ENCODE measurements at regions not wholly inside any gene's neighbourhood (a gene's known extent, or its start where the extent isn't known, plus 50 kb on each side); places are given as distances from the start of the nearest gene placed in this dataset.

DNA sequence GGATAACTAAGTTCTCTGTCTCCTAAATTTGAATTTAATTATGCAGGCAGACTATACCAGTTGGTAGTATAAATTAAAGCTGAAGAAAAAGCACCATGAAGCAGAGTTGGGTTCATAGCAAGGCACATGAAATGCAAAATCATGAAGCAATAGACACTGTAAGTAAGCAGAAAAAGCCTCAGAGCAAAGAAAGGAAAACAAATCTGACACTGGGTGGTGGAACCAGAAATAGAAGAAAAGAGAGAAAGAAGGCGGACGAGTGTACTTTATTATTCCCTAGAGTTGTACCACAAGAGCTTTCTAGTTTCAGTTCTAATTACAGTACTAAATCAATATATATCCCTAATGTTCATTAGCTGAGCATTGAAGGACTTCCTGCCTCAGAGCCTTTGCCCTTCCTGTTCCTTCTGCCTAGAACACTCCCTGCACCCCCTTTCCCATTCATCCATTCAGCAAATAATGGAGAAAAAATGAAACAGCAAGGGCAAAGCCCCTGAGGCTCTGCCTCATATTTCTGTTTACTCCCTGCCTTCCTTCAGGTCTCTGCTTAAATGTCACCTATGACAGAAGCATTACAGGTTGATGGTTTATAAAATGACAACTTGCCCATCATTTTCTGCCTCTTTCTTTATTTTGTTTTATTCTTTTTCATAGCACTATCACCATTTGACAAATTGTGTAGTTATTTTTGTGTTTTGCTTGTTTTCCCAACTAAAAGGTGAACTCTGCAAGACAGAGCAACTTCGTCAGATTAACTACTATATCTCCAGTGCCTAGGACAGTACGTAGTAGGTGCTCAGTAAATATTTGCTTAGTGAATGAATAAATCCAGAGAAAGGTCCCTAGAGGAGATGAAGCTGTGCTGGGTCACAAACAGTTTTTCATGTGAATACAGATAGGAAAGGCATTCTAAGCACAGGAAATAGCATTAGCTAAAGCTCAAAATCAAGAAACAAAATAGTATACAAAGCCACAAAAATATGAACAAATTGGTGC, 154.0 kb upstream of the RASGEF1B start:
- Histone ChIP-seq H3K4me1 (ENCODE audit: control insufficient read depth in 2 of 2, insufficient read depth in 2 of 2, low read length in 2 of 2) (no peaks in the 10 kb centered on the region), H3K9me3 (ENCODE audit: control insufficient read depth in 2 of 2, low read length in 2 of 2) (no peaks in the 10 kb centered on the region), H3K27ac (ENCODE audit: low read depth in 2 of 2, low read length in 2 of 2) (no peak overlapping the region), H3K4me3 (ENCODE audit: low read length in 2 of 2) (no peak overlapping the region), H3K36me3 (ENCODE audit: control insufficient read depth in 2 of 2, insufficient read depth in 2 of 2, low read length in 2 of 2) (no peaks in the 10 kb centered on the region), H3K9ac (ENCODE audit: low read depth in 1 of 2, low read length in 2 of 2) (no peak overlapping the region), H3K27me3 (ENCODE audit: control insufficient read depth in 2 of 2, insufficient read depth in 2 of 2, low read length in 2 of 2) (no peaks in the 10 kb centered on the region)

DNA sequence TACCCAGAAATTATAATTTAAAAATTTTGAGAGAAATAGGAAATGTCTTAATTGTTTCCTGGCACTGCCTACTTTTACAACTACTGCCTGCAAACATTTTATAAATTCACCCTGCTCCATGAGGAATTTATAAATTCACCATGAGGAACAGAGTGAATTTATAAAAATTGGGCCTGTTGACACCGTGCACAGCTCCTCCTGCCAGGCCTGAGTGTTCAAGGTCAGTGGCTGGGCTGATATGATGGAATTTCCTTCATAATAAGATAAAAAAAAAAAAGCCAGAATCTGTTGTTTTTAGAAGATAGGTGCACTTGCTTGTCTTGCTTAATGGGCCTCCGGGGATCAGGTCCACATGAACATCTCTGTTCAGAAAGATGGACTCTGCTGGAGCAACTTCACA, 151.7 kb upstream of the RASGEF1B start:
- no peaks in the 10 kb centered on the region for H3K27me3 ChIP-seq (ENCODE audit: control insufficient read depth in 2 of 2, insufficient read depth in 2 of 2, low read length in 2 of 2)
- no peaks in the 10 kb centered on the region for H3K36me3 ChIP-seq (ENCODE audit: control insufficient read depth in 2 of 2, insufficient read depth in 2 of 2, low read length in 2 of 2)
- H3K27ac ChIP-seq (ENCODE audit: low read depth in 2 of 2, low read length in 2 of 2): no peak overlapping the region
- H3K4me3 ChIP-seq (ENCODE audit: low read length in 2 of 2): no peak overlapping the region
- H3K9me3 ChIP-seq (ENCODE audit: control insufficient read depth in 2 of 2, low read length in 2 of 2): no peaks in the 10 kb centered on the region
- H3K4me1 ChIP-seq (ENCODE audit: control insufficient read depth in 2 of 2, insufficient read depth in 2 of 2, low read length in 2 of 2): no peaks in the 10 kb centered on the region
- H3K9ac ChIP-seq (ENCODE audit: low read depth in 1 of 2, low read length in 2 of 2): no peak overlapping the region

GRCh38 chr4:81622474-81623184, 150.9 kb upstream of the RASGEF1B start:
- no peaks in the 10 kb centered on the region for H3K36me3 ChIP-seq (ENCODE audit: control insufficient read depth in 2 of 2, insufficient read depth in 2 of 2, low read length in 2 of 2)
- H3K4me3 ChIP-seq (ENCODE audit: low read length in 2 of 2): no peak overlapping the region
- H3K4me1 ChIP-seq (ENCODE audit: control insufficient read depth in 2 of 2, insufficient read depth in 2 of 2, low read length in 2 of 2): peaks cover 0 to 3% of the 10 kb centered on the region in 2 donors
- no peak overlapping the region for H3K9ac ChIP-seq (ENCODE audit: low read depth in 1 of 2, low read length in 2 of 2)
- H3K27ac ChIP-seq (ENCODE audit: low read depth in 2 of 2, low read length in 2 of 2): no peak overlapping the region
- no peaks in the 10 kb centered on the region for H3K9me3 ChIP-seq (ENCODE audit: control insufficient read depth in 2 of 2, low read length in 2 of 2)
- no peaks in the 10 kb centered on the region for H3K27me3 ChIP-seq (ENCODE audit: control insufficient read depth in 2 of 2, insufficient read depth in 2 of 2, low read length in 2 of 2)

DNA sequence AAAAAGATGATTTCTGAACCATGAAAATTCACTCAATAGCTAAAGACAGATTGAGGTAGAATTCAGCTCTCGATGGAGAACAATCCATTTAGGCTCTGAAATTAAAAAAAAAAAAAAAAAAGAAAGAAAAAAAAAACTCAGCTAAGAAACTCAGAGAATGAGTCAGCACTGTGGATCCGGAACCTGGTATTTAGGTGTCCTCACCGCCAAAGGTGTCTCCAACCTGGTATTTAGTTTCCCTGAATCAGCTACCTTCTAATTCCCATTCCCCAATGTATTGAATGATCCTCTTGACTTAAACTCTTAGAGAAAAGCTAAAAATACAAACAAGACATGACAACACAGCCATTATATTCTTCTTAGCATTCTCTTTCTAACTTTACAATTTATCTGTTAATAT, 150.3 kb upstream of the RASGEF1B start:
- no peak overlapping the region for H3K9ac ChIP-seq (ENCODE audit: low read depth in 1 of 2, low read length in 2 of 2)
- no peak overlapping the region for H3K27ac ChIP-seq (ENCODE audit: low read depth in 2 of 2, low read length in 2 of 2)
- no peaks in the 10 kb centered on the region for H3K36me3 ChIP-seq (ENCODE audit: control insufficient read depth in 2 of 2, insufficient read depth in 2 of 2, low read length in 2 of 2)
- no peaks in the 10 kb centered on the region for H3K9me3 ChIP-seq (ENCODE audit: control insufficient read depth in 2 of 2, low read length in 2 of 2)
- peaks cover 0 to 3% of the 10 kb centered on the region in 2 donors for H3K4me1 ChIP-seq (ENCODE audit: control insufficient read depth in 2 of 2, insufficient read depth in 2 of 2, low read length in 2 of 2)
- no peak overlapping the region for H3K4me3 ChIP-seq (ENCODE audit: low read length in 2 of 2)
- no peaks in the 10 kb centered on the region for H3K27me3 ChIP-seq (ENCODE audit: control insufficient read depth in 2 of 2, insufficient read depth in 2 of 2, low read length in 2 of 2)

DNA sequence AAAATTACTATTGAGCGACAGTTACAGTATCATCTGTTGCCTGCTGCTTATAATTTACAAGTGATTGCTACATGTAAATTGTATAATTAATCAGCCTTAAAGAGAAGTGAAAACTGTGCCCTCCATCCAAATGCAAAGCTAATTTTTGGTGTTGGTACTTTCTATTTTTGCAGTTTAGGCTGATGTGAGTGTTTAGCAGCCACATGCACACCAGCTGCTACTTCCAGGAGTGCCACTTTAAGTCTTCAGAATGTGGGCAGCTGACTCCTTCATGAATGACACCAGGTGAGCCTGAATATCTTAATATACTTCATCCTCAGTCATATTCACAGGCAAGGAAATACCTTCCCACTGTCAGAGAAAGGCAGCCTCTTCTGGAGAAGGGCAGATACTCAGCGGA, 149.8 kb upstream of the RASGEF1B start:
- Histone ChIP-seq H3K27me3 (ENCODE audit: control insufficient read depth in 2 of 2, insufficient read depth in 2 of 2, low read length in 2 of 2) (no peaks in the 10 kb centered on the region), H3K9ac (ENCODE audit: low read depth in 1 of 2, low read length in 2 of 2) (no peak overlapping the region), H3K9me3 (ENCODE audit: control insufficient read depth in 2 of 2, low read length in 2 of 2) (no peaks in the 10 kb centered on the region), H3K27ac (ENCODE audit: low read depth in 2 of 2, low read length in 2 of 2) (no peak overlapping the region), H3K36me3 (ENCODE audit: control insufficient read depth in 2 of 2, insufficient read depth in 2 of 2, low read length in 2 of 2) (no peaks in the 10 kb centered on the region), H3K4me3 (ENCODE audit: low read length in 2 of 2) (no peak overlapping the region), H3K4me1 (ENCODE audit: control insufficient read depth in 2 of 2, insufficient read depth in 2 of 2, low read length in 2 of 2) (peaks cover 0 to 3% of the 10 kb centered on the region in 2 donors)

DNA sequence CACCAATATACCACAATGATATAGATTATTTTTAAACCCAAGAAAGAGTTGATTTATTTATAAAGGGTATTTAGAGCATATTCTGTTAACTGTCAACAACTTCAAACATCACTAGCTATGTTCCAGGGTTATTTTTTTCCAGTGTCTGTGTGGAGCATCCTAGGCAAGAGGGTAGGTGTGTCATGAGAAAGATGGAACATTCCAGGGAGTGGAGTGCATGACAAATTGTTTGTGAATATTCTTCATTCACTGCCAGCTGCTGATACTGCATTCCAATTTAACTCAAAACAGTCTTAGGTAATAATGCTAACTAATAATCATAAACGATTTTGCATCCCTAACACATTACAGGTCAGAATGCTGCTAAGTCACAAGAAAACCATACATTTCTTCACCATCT, 148.7 kb upstream of the RASGEF1B start:
- H3K27ac ChIP-seq (ENCODE audit: low read depth in 2 of 2, low read length in 2 of 2): no peak overlapping the region
- H3K4me3 ChIP-seq (ENCODE audit: low read length in 2 of 2): no peak overlapping the region
- H3K27me3 ChIP-seq (ENCODE audit: control insufficient read depth in 2 of 2, insufficient read depth in 2 of 2, low read length in 2 of 2): no peaks in the 10 kb centered on the region
- no peaks in the 10 kb centered on the region for H3K9me3 ChIP-seq (ENCODE audit: control insufficient read depth in 2 of 2, low read length in 2 of 2)
- peaks cover 0 to 3% of the 10 kb centered on the region in 2 donors for H3K4me1 ChIP-seq (ENCODE audit: control insufficient read depth in 2 of 2, insufficient read depth in 2 of 2, low read length in 2 of 2)
- H3K36me3 ChIP-seq (ENCODE audit: control insufficient read depth in 2 of 2, insufficient read depth in 2 of 2, low read length in 2 of 2): no peaks in the 10 kb centered on the region
- H3K9ac ChIP-seq (ENCODE audit: low read depth in 1 of 2, low read length in 2 of 2): no peak overlapping the region

- no peaks in the 10 kb centered on the region for H3K36me3 ChIP-seq (ENCODE audit: control insufficient read depth in 2 of 2, insufficient read depth in 2 of 2, low read length in 2 of 2)
- peaks cover 0 to 3% of the 10 kb centered on the region in 2 donors for H3K4me1 ChIP-seq (ENCODE audit: control insufficient read depth in 2 of 2, insufficient read depth in 2 of 2, low read length in 2 of 2)
- H3K27ac ChIP-seq (ENCODE audit: low read depth in 2 of 2, low read length in 2 of 2): no peak overlapping the region
- no peak overlapping the region for H3K9ac ChIP-seq (ENCODE audit: low read depth in 1 of 2, low read length in 2 of 2)
- no peak overlapping the region for H3K4me3 ChIP-seq (ENCODE audit: low read length in 2 of 2)
- no peaks in the 10 kb centered on the region for H3K9me3 ChIP-seq (ENCODE audit: control insufficient read depth in 2 of 2, low read length in 2 of 2)
- no peaks in the 10 kb centered on the region for H3K27me3 ChIP-seq (ENCODE audit: control insufficient read depth in 2 of 2, insufficient read depth in 2 of 2, low read length in 2 of 2)
These were observed 145.8 kb upstream of the RASGEF1B start for GRCh38 chr4:81617545-81617944.

- Histone ChIP-seq H3K27me3 (ENCODE audit: control insufficient read depth in 2 of 2, insufficient read depth in 2 of 2, low read length in 2 of 2) (no peaks in the 10 kb centered on the region), H3K4me3 (ENCODE audit: low read length in 2 of 2) (no peak overlapping the region), H3K9me3 (ENCODE audit: control insufficient read depth in 2 of 2, low read length in 2 of 2) (no peaks in the 10 kb centered on the region), H3K4me1 (ENCODE audit: control insufficient read depth in 2 of 2, insufficient read depth in 2 of 2, low read length in 2 of 2) (peaks cover 0 to 12% of the 10 kb centered on the region in 2 donors), H3K27ac (ENCODE audit: low read depth in 2 of 2, low read length in 2 of 2) (no peak overlapping the region), H3K9ac (ENCODE audit: low read depth in 1 of 2, low read length in 2 of 2) (no peak overlapping the region), H3K36me3 (ENCODE audit: control insufficient read depth in 2 of 2, insufficient read depth in 2 of 2, low read length in 2 of 2) (no peaks in the 10 kb centered on the region)
These were observed 139.5 kb upstream of the RASGEF1B start for GRCh38 chr4:81611221-81611620.

DNA sequence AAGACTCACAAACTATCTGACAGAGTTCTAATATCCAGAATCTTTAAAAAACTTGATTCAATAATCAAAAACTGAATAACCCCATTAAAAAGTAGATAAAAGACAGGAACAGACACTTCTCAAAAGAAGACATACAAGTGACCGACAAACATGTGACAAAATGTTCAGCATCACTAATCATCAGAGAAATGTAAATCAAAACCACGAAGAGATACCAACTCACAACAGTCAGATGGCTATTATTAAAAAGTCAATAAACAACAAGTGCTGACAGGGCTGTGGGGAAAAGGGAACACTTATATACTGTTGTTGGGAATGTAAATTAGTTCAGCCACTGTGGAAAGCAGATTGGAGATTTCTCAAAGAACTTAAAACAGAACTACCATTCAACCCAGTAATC, 138.1 kb upstream of the RASGEF1B start:
- H3K9me3 ChIP-seq (ENCODE audit: control insufficient read depth in 2 of 2, low read length in 2 of 2): no peaks in the 10 kb centered on the region
- no peaks in the 10 kb centered on the region for H3K36me3 ChIP-seq (ENCODE audit: control insufficient read depth in 2 of 2, insufficient read depth in 2 of 2, low read length in 2 of 2)
- H3K9ac ChIP-seq (ENCODE audit: low read depth in 1 of 2, low read length in 2 of 2): no peak overlapping the region
- H3K27ac ChIP-seq (ENCODE audit: low read depth in 2 of 2, low read length in 2 of 2): no peak overlapping the region
- no peak overlapping the region for H3K4me3 ChIP-seq (ENCODE audit: low read length in 2 of 2)
- H3K4me1 ChIP-seq (ENCODE audit: control insufficient read depth in 2 of 2, insufficient read depth in 2 of 2, low read length in 2 of 2): peaks cover 0 to 12% of the 10 kb centered on the region in 2 donors
- H3K27me3 ChIP-seq (ENCODE audit: control insufficient read depth in 2 of 2, insufficient read depth in 2 of 2, low read length in 2 of 2): no peaks in the 10 kb centered on the region

- H3K9ac ChIP-seq (ENCODE audit: low read depth in 1 of 2, low read length in 2 of 2): no peak overlapping the region
- no peak overlapping the region for H3K27ac ChIP-seq (ENCODE audit: low read depth in 2 of 2, low read length in 2 of 2)
- H3K36me3 ChIP-seq (ENCODE audit: control insufficient read depth in 2 of 2, insufficient read depth in 2 of 2, low read length in 2 of 2): no peaks in the 10 kb centered on the region
- no peaks in the 10 kb centered on the region for H3K27me3 ChIP-seq (ENCODE audit: control insufficient read depth in 2 of 2, insufficient read depth in 2 of 2, low read length in 2 of 2)
- no peaks in the 10 kb centered on the region for H3K9me3 ChIP-seq (ENCODE audit: control insufficient read depth in 2 of 2, low read length in 2 of 2)
- no peak overlapping the region for H3K4me3 ChIP-seq (ENCODE audit: low read length in 2 of 2)
- peaks cover 0 to 12% of the 10 kb centered on the region in 2 donors for H3K4me1 ChIP-seq (ENCODE audit: control insufficient read depth in 2 of 2, insufficient read depth in 2 of 2, low read length in 2 of 2)
These were observed 136.2 kb upstream of the RASGEF1B start for GRCh38 chr4:81607950-81608349.

All from mucosa of rectum (tissue), 2 donors.